Tibial nerve (tissue), 4 donors: ENCODE measurements at regions not wholly inside any gene's neighbourhood (a gene's known extent, or its start where the extent isn't known, plus 50 kb on each side); places are given as distances from the start of the nearest gene placed in this dataset.

Experiments used
- DNase-seq, 2 donors: peaks; one replicate each; pipeline ENCODE4 v3.0.0-alpha.2; 2019; ENCODE audit warnings: low spot score in 2 of 2
- H3K27ac ChIP-seq, 4 donors: fragments of 200-600 bp; sonication (generic) in 3 of 4; one replicate each; pipeline ENCODE4 v1.5.1; 2017 to 2019; ENCODE audit warnings: mild to moderate bottlenecking in 1 of 4
- H3K27me3 ChIP-seq, 2 donors: fragments of 200-600 bp; sonication (generic) in 1 of 2; one replicate each; pipeline versions ENCODE4 v1.5.1 to v1.6.0; 2017 to 2019
- H3K36me3 ChIP-seq, 3 donors: fragments of 200-600 bp; sonication (generic); one replicate each; pipeline ENCODE4 v1.5.1; 2018 to 2019
- H3K4me1 ChIP-seq, 4 donors: fragments of 200-600 bp; sonication (generic) in 3 of 4; one replicate each; pipeline ENCODE4 v1.5.1; 2017 to 2019
- H3K4me3 ChIP-seq, 4 donors: fragments of 200-600 bp; sonication (generic) in 3 of 4; one replicate each; pipeline ENCODE4 v1.5.1; 2017 to 2019; ENCODE audit warnings: mild to moderate bottlenecking in 1 of 4, moderate library complexity in 1 of 4
- H3K9me3 ChIP-seq, 4 donors: fragments of 200-600 bp; sonication (generic) in 3 of 4; one replicate each; pipeline ENCODE4 v1.5.1; 2017 to 2019
- CTCF ChIP-seq, 5 experiments: fragments of 200-600 bp in 3 of 5; fragments of 450-650 bp in 2 of 5; sonication (generic) in 3 of 5; IDR thresholded peaks; one replicate each; pipeline ENCODE4 v1.5.1; 2016 to 2019; ENCODE audit warnings: antibody characterized with exemption in 5 of 5, mild to moderate bottlenecking in 3 of 5, moderate library complexity in 2 of 5
- EP300 ChIP-seq, 2 donors: sonication (generic); formaldehyde crosslinking; IDR thresholded peaks; one replicate each; pipeline ENCODE4 v1.6.1; 2017; ENCODE audit warnings: antibody characterized with exemption in 2 of 2, mild to moderate bottlenecking in 1 of 2
- POLR2A ChIP-seq, 2 donors: fragments of 450-650 bp; IDR thresholded peaks; one replicate each; pipeline ENCODE4 v1.6.1; 2017; ENCODE audit warnings: antibody characterized with exemption in 2 of 2, mild to moderate bottlenecking in 2 of 2, moderate library complexity in 2 of 2
- WGBS, 2 donors: methylation state at CpG; one replicate each; pipeline ENCODE4 v1.1.5; 2018; 5-methylcytosine and 5-hydroxymethylcytosine counted together

GRCh38 chr16:62564291-62564690 lies 528.1 kb upstream of the CDH8 start:
- Histone ChIP-seq H3K9me3 (no peaks in the 10 kb centered on the region), H3K27ac (no peak overlapping the region), H3K36me3 (no peaks in the 10 kb centered on the region), H3K4me3 (no peak overlapping the region), H3K4me1 (no peaks in the 10 kb centered on the region), H3K27me3 (no peaks in the 10 kb centered on the region)
- 56 to 57% methylated on average over 2 of the region's 2 CpGs for WGBS, 2 donors
- DNase-seq, result no peak
- TF ChIP-seq EP300 (IDR thresholded peaks at IDR 0.05), result no peak
- TF ChIP-seq CTCF (IDR thresholded peaks at IDR 0.05), result no peak
- no peak for TF ChIP-seq POLR2A (IDR thresholded peaks at IDR 0.05)

GRCh38 chr16:62562121-62562520 lies 525.9 kb upstream of the CDH8 start:
- TF ChIP-seq POLR2A (IDR thresholded peaks at IDR 0.05), result no peak
- no peak for TF ChIP-seq CTCF (IDR thresholded peaks at IDR 0.05)
- Histone ChIP-seq H3K4me1 (no peaks in the 10 kb centered on the region), H3K9me3 (peaks cover 0 to 6% (median 0%) of the 10 kb centered on the region in 4 donors), H3K27me3 (no peaks in the 10 kb centered on the region), H3K27ac (no peak overlapping the region), H3K4me3 (no peak overlapping the region), H3K36me3 (no peaks in the 10 kb centered on the region)
- no peak for DNase-seq

GRCh38 chr16:62549875-62550274 lies 513.6 kb upstream of the CDH8 start:
- H3K27me3 ChIP-seq, result no peaks in the 10 kb centered on the region
- no peak for TF ChIP-seq EP300 (IDR thresholded peaks at IDR 0.05)
- no peak for TF ChIP-seq POLR2A (IDR thresholded peaks at IDR 0.05)
- no peak for TF ChIP-seq CTCF (IDR thresholded peaks at IDR 0.05)
- H3K4me1 ChIP-seq, result no peaks in the 10 kb centered on the region
- no peaks in the 10 kb centered on the region for H3K36me3 ChIP-seq
- no peak for DNase-seq
- H3K9me3 ChIP-seq, result peaks cover 0 to 8% (median 2%) of the 10 kb centered on the region in 4 donors
- H3K27ac ChIP-seq, result no peak overlapping the region
- 63 to 64% methylated on average over 4 of the region's 4 CpGs for WGBS, 2 donors
- no peak overlapping the region for H3K4me3 ChIP-seq

GRCh38 chr16:62548095-62548494 lies 511.9 kb upstream of the CDH8 start:
- Histone ChIP-seq H3K27ac (no peak overlapping the region), H3K9me3 (peaks cover 0 to 8% (median 2%) of the 10 kb centered on the region in 4 donors), H3K4me3 (no peak overlapping the region), H3K4me1 (no peaks in the 10 kb centered on the region), H3K27me3 (no peaks in the 10 kb centered on the region), H3K36me3 (no peaks in the 10 kb centered on the region)
- no peak for TF ChIP-seq CTCF (IDR thresholded peaks at IDR 0.05)
- TF ChIP-seq EP300 (IDR thresholded peaks at IDR 0.05), result no peak
- no peak for TF ChIP-seq POLR2A (IDR thresholded peaks at IDR 0.05)
- no peak for DNase-seq
- 89 to 100% methylated on average over 1 of the region's 1 CpG for WGBS, 2 donors

GRCh38 chr16:62546701-62547100 lies 510.5 kb upstream of the CDH8 start:
- no peaks in the 10 kb centered on the region for H3K36me3 ChIP-seq
- no peak for TF ChIP-seq CTCF (IDR thresholded peaks at IDR 0.05)
- no peak for TF ChIP-seq POLR2A (IDR thresholded peaks at IDR 0.05)
- TF ChIP-seq EP300 (IDR thresholded peaks at IDR 0.05), result no peak
- WGBS, 2 donors, result 58 to 73% methylated on average over 1 of the region's 1 CpG
- no peaks in the 10 kb centered on the region for H3K9me3 ChIP-seq
- no peak for DNase-seq
- H3K27me3 ChIP-seq, result no peaks in the 10 kb centered on the region
- no peak overlapping the region for H3K27ac ChIP-seq
- no peak overlapping the region for H3K4me3 ChIP-seq
- H3K4me1 ChIP-seq, result no peaks in the 10 kb centered on the region
